ENCODE measurements at regions not wholly inside any gene's neighbourhood (a gene's known extent, or its start where the extent isn't known, plus 50 kb on each side); places are given as distances from the start of the nearest gene placed in this dataset.

DNA sequence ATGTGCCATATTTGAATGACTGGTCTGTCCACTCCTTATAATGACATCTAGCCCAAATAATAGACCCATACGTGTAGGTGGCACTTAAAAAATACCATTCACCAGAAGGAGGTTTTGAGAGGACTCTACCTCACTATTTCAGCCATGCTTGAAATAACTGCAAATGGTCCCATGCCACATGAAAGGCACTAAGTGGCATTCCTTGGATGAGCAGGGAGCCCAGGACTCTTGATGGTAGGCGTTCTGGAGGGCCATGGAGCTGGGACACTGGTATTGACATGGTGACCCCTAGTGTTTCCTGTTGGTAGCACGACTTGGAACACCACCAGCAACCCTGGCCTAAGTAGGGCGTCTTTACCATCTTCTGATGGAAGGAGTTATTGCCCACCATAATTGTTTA, 148.7 kb upstream of the ZFHX3 start:
- TF ChIP-seq POLR2A (IDR thresholded peaks at IDR 0.05) = no peak
- TF ChIP-seq, protein P1, sequence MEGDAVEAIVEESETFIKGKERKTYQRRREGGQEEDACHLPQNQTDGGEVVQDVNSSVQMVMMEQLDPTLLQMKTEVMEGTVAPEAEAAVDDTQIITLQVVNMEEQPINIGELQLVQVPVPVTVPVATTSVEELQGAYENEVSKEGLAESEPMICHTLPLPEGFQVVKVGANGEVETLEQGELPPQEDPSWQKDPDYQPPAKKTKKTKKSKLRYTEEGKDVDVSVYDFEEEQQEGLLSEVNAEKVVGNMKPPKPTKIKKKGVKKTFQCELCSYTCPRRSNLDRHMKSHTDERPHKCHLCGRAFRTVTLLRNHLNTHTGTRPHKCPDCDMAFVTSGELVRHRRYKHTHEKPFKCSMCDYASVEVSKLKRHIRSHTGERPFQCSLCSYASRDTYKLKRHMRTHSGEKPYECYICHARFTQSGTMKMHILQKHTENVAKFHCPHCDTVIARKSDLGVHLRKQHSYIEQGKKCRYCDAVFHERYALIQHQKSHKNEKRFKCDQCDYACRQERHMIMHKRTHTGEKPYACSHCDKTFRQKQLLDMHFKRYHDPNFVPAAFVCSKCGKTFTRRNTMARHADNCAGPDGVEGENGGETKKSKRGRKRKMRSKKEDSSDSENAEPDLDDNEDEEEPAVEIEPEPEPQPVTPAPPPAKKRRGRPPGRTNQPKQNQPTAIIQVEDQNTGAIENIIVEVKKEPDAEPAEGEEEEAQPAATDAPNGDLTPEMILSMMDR (IDR thresholded peaks at IDR 0.05) = peak; percentile 66 to 81 (median 72)

All from right lobe of liver (tissue), 4 donors.